Dendritic cell treated with granulocyte-macrophage colony-stimulating factor and Interleukin-4, amounts not matched to agents 40 ng/mL and 50 ng/mL, for 4 days (primary cell): ENCODE measurements at regions not wholly inside any gene's neighbourhood (a gene's known extent, or its start where the extent isn't known, plus 50 kb on each side); places are given as distances from the start of the nearest gene placed in this dataset.
"Not testable (repeated sequence)": the region's sequence is repeated elsewhere in the genome, so short reads cannot be mapped to it uniquely, and the experiment has no call there.

Experiments used
- H3K27ac Mint-ChIP-seq: one replicate; pipeline ENCODE4 v1.8.0; 2022; ENCODE audit warnings: mild to moderate bottlenecking, mixed read lengths
- H3K27me3 Mint-ChIP-seq: one replicate; pipeline ENCODE4 v1.8.0; 2022; ENCODE audit warnings: mild to moderate bottlenecking, mixed read lengths
- H3K36me3 Mint-ChIP-seq: one replicate; pipeline ENCODE4 v1.8.0; 2022; ENCODE audit warnings: low read depth, mixed read lengths
- H3K4me1 Mint-ChIP-seq: one replicate; pipeline ENCODE4 v1.8.0; 2022; ENCODE audit warnings: low read depth, mixed read lengths
- H3K4me3 Mint-ChIP-seq: one replicate; pipeline ENCODE4 v1.8.0; 2022; ENCODE audit warnings: mild to moderate bottlenecking, moderate library complexity, mixed read lengths
- H3K9me3 Mint-ChIP-seq: one replicate; pipeline ENCODE4 v1.8.0; 2022; ENCODE audit warnings: mixed read lengths
- intact Hi-C: fragments of 100-400 bp; cut with micrococcal nuclease; formaldehyde crosslinking; loops from one replicate; pipeline ENCODE4 v1.15.0; 2022

DNA sequence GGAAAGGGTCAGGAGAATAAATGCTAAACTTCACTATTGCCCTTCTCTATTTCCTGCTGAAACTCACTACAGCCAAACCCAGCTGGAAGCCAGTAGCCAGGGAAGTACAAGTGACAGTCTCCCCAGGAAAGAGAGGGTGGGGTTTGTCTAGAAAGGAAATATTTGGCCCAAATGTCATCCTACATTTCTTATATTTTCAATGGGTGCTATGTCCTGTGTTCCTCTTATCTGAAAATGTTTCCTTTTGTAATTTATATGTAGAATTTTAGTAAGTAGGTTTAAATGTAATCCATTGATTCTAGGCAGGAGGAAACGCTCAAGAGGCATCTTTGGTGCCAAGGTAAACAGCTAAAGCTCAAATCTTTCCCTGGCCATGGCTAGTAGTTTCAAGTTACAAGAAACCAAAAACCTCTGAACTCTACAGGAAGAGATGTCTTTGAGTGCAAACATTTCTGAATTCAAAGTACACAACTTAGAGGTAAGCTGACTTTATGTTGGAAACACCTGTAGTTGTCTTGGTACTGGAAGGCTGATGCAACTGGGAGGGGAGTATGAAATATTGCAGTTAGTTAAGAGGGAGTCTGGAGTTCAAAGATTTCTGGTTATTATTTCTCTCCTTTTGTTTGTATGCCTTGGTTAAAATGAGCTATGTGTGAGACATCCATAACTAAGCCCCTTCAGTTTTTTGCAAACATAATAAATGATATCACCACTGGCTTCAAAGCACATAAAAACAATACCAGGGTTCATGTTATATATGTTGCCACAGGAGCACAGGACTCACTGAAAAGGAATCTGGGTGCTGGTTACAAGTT lies 356.1 kb upstream of the ZC3H15 start:
- no peaks in the 10 kb centered on the region for H3K27me3 Mint-ChIP-seq
- intact Hi-C loops: no loop called here
- no peak overlapping the region for H3K27ac Mint-ChIP-seq
- no peak overlapping the region for H3K4me3 Mint-ChIP-seq
- H3K4me1 Mint-ChIP-seq: no peaks in the 10 kb centered on the region
- H3K9me3 Mint-ChIP-seq: no peaks in the 10 kb centered on the region
- no peaks in the 10 kb centered on the region for H3K36me3 Mint-ChIP-seq

GRCh38 chr2:186130748-186131641 lies 355.1 kb upstream of the ZC3H15 start:
- H3K27me3 Mint-ChIP-seq: no peaks in the 10 kb centered on the region
- H3K4me1 Mint-ChIP-seq: no peaks in the 10 kb centered on the region
- no peaks in the 10 kb centered on the region for H3K36me3 Mint-ChIP-seq
- no peak overlapping the region for H3K27ac Mint-ChIP-seq
- intact Hi-C loops: no loop called here
- peaks cover 5% of the 10 kb centered on the region for H3K9me3 Mint-ChIP-seq
- H3K4me3 Mint-ChIP-seq: no peak overlapping the region

DNA sequence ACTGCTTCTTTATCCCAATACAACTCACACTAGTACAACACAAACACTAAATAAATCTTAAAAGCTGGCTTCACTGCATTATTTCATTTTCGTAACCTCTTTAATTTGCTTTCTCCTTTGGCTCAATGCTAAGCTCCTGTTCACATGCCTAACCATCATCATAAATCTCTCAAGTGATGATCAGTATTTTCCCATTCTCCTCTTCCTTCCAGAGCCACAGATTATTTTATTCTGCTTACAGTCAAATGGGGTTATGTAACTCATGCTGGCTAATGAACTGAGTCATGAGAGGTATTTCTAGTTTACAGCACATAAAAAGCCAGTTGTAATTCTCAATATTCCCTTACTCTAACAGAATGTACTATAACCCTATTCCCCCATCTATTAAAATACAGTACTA lies 350.4 kb upstream of the ZC3H15 start:
- H3K36me3 Mint-ChIP-seq: no peaks in the 10 kb centered on the region
- intact Hi-C loops: no loop called here
- H3K4me3 Mint-ChIP-seq: no peak overlapping the region
- H3K4me1 Mint-ChIP-seq: no peaks in the 10 kb centered on the region
- H3K27ac Mint-ChIP-seq: no peak overlapping the region
- no peaks in the 10 kb centered on the region for H3K27me3 Mint-ChIP-seq
- peaks cover 6% of the 10 kb centered on the region for H3K9me3 Mint-ChIP-seq

GRCh38 chr2:186136860-186137259 lies 349.2 kb upstream of the ZC3H15 start:
- intact Hi-C loops: no loop called here
- no peaks in the 10 kb centered on the region for H3K27me3 Mint-ChIP-seq
- no peak overlapping the region for H3K27ac Mint-ChIP-seq
- H3K4me1 Mint-ChIP-seq: no peaks in the 10 kb centered on the region
- H3K4me3 Mint-ChIP-seq: no peak overlapping the region
- H3K36me3 Mint-ChIP-seq: no peaks in the 10 kb centered on the region
- peaks cover 9% of the 10 kb centered on the region for H3K9me3 Mint-ChIP-seq

- Mint-ChIP-seq H3K36me3 (no peaks in the 10 kb centered on the region), H3K4me1 (no peaks in the 10 kb centered on the region), H3K27ac (no peak overlapping the region), H3K9me3 (peaks cover 13% of the 10 kb centered on the region), H3K4me3 (no peak overlapping the region), H3K27me3 (no peaks in the 10 kb centered on the region)
- intact Hi-C loops: no loop called here
Observed at GRCh38 chr2:186138845-186139244, 347.2 kb upstream of the ZC3H15 start.

GRCh38 chr2:186159101-186159500 lies 327.0 kb upstream of the ZC3H15 start:
- Mint-ChIP-seq H3K9me3 (peaks cover 78% of the 10 kb centered on the region), H3K27ac (no peak overlapping the region), H3K36me3 (peaks cover 4% of the 10 kb centered on the region), H3K27me3 (no peaks in the 10 kb centered on the region), H3K4me1 (no peaks in the 10 kb centered on the region), H3K4me3 (no peak overlapping the region)
- intact Hi-C loops: no loop called here

DNA sequence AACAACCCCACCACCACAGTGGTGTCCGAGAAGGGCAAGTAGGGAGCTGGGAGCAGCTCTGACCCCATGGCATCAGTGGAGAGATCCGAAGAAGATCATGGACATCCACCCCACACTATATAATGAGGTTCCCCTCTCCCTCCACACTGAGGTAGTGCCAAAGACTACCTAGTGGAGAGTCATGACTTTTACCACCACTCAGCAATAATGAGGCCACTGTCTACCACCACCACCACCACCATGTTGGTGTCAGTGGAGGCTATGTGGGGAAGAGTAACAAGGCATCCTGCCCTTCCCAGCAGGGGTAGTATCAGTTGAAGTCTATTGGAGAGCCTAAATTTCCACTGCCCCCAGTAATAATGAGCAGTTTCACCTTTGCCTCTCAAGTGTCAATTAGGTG lies 321.7 kb upstream of the ZC3H15 start:
- Mint-ChIP-seq H3K36me3 (no peaks in the 10 kb centered on the region), H3K9me3 (peaks cover 39% of the 10 kb centered on the region), H3K27ac (no peak overlapping the region), H3K4me1 (no peaks in the 10 kb centered on the region), H3K4me3 (no peak overlapping the region), H3K27me3 (no peaks in the 10 kb centered on the region)
- intact Hi-C loops: no loop called here

DNA sequence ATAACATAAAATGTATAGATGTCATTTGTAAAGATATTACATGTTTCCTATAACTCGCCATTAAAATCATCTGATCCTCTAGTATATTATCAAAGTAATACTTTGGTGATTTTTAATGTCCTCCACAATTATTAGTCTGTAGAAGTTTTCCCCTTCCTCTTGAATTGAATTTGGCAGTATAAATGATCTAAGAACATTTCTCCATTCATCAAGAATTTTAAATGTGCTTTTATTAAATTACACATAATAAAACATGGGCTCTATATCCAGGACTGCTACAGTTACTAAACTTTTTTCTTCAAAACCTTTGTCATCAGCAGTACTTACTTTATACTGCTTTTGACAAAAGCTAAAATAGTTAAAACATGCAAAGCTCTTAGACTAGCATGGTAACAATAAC lies 315.4 kb upstream of the ZC3H15 start:
- no peaks in the 10 kb centered on the region for H3K4me1 Mint-ChIP-seq
- no peak overlapping the region for H3K27ac Mint-ChIP-seq
- intact Hi-C loops: no loop called here
- no peaks in the 10 kb centered on the region for H3K9me3 Mint-ChIP-seq
- no peaks in the 10 kb centered on the region for H3K36me3 Mint-ChIP-seq
- no peak overlapping the region for H3K4me3 Mint-ChIP-seq
- no peaks in the 10 kb centered on the region for H3K27me3 Mint-ChIP-seq

DNA sequence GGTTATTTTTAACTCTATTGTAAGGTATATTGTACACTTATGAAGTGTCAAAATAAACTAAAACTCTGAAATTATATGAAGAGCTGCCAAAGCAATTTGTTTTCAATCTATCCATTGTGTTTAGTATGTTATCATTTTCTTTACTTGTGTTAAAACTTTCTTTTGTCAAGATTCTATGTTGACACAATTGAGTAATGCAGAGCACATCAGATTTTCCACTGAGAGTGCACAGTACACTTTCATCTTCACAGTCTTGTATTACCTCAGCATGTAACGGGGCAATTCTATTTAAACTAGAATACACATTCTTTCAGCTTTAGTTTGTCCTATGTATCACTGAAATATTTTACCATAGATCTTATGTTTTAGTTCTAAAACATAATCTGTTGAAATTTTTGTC lies 304.4 kb upstream of the ZC3H15 start:
- Mint-ChIP-seq H3K4me3 (no peak overlapping the region), H3K9me3 (peaks cover 36% of the 10 kb centered on the region), H3K4me1 (no peaks in the 10 kb centered on the region), H3K36me3 (no peaks in the 10 kb centered on the region), H3K27me3 (no peaks in the 10 kb centered on the region), H3K27ac (no peak overlapping the region)
- intact Hi-C loops: no loop called here

DNA sequence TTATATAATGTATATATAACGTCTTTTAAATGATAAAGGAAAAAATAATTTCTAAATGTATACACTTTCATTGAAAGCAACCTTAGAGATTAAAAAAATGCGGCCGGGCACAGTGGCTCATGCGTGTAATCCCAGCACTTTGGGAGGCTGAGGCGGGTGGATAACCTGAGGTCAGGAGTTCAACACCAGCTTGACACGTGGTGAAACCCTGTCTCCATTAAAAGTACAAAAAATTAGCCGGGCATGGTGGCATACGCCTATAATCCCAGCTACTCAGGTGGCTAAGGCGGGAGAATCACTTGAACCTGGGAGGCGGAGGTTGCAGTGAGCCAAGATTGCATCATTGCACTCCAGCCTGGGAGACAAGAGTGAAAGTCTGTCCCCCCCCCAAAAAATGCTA lies 303.7 kb upstream of the ZC3H15 start:
- H3K36me3 Mint-ChIP-seq, intact Hi-C loops, H3K4me1 Mint-ChIP-seq, H3K27me3 Mint-ChIP-seq, H3K27ac Mint-ChIP-seq, H3K4me3 Mint-ChIP-seq: not testable (repeated sequence)
- peaks cover 38% of the 10 kb centered on the region for H3K9me3 Mint-ChIP-seq

GRCh38 chr2:186183406-186183805 lies 302.7 kb upstream of the ZC3H15 start:
- H3K9me3 Mint-ChIP-seq: peaks cover 41% of the 10 kb centered on the region
- intact Hi-C loops: no loop called here
- no peaks in the 10 kb centered on the region for H3K36me3 Mint-ChIP-seq
- no peak overlapping the region for H3K27ac Mint-ChIP-seq
- H3K4me3 Mint-ChIP-seq: no peak overlapping the region
- no peaks in the 10 kb centered on the region for H3K27me3 Mint-ChIP-seq
- no peaks in the 10 kb centered on the region for H3K4me1 Mint-ChIP-seq

- Mint-ChIP-seq H3K4me3 (no peak overlapping the region), H3K9me3 (peaks cover 36% of the 10 kb centered on the region), H3K27ac (no peak overlapping the region), H3K4me1 (no peaks in the 10 kb centered on the region), H3K36me3 (no peaks in the 10 kb centered on the region), H3K27me3 (no peaks in the 10 kb centered on the region)
- intact Hi-C loops: no loop called here
Observed at GRCh38 chr2:186187854-186188253, 298.2 kb upstream of the ZC3H15 start.

GRCh38 chr2:186189816-186190215 lies 296.2 kb upstream of the ZC3H15 start:
- peaks cover 28% of the 10 kb centered on the region for H3K9me3 Mint-ChIP-seq
- intact Hi-C loops: no loop called here
- H3K27me3 Mint-ChIP-seq: no peaks in the 10 kb centered on the region
- H3K4me3 Mint-ChIP-seq: no peak overlapping the region
- H3K27ac Mint-ChIP-seq: no peak overlapping the region
- no peaks in the 10 kb centered on the region for H3K4me1 Mint-ChIP-seq
- no peaks in the 10 kb centered on the region for H3K36me3 Mint-ChIP-seq

DNA sequence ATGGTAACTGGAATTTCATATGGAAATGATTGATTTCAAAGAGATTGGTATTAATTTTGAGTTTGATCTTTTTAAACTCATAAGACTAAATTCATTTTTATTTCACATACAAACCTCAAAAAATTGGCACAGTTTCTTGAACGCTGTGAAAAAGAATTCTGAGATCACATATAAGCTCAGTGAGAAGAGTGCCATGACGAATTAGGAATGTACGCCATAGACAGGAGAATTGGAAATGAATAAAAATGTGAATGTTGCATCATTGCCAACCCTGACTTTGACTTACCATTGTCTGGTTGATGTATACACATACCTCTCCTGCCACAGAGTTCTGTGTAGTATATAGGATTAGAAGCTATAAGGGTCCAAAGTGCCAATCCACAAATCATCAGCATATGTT lies 290.4 kb upstream of the ZC3H15 start:
- H3K9me3 Mint-ChIP-seq: no peaks in the 10 kb centered on the region
- H3K27ac Mint-ChIP-seq: no peak overlapping the region
- no peak overlapping the region for H3K4me3 Mint-ChIP-seq
- no peaks in the 10 kb centered on the region for H3K4me1 Mint-ChIP-seq
- H3K27me3 Mint-ChIP-seq: no peaks in the 10 kb centered on the region
- intact Hi-C loops: no loop called here
- H3K36me3 Mint-ChIP-seq: no peaks in the 10 kb centered on the region
